ENCODE measurements at regions not wholly inside any gene's neighbourhood (a gene's known extent, or its start where the extent isn't known, plus 50 kb on each side); places are given as distances from the start of the nearest gene placed in this dataset.

GRCh38 chr1:70842562-70842961, 205.1 kb downstream of the PTGER3 start (continued):
- TF ChIP-seq, protein P1, sequence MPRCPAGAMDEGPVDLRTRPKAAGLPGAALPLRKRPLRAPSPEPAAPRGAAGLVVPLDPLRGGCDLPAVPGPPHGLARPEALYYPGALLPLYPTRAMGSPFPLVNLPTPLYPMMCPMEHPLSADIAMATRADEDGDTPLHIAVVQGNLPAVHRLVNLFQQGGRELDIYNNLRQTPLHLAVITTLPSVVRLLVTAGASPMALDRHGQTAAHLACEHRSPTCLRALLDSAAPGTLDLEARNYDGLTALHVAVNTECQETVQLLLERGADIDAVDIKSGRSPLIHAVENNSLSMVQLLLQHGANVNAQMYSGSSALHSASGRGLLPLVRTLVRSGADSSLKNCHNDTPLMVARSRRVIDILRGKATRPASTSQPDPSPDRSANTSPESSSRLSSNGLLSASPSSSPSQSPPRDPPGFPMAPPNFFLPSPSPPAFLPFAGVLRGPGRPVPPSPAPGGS (IDR thresholded peaks at IDR 0.05; ENCODE audit: borderline replicate concordance, insufficient read depth, low read depth, low read length, poor library complexity, severe bottlenecking), result no peak
- TF ChIP-seq ZNF24 (IDR thresholded peaks at IDR 0.05), result no peak
- no peak for TF ChIP-seq POLR2AphosphoS5 (IDR thresholded peaks at IDR 0.05; ENCODE audit: low read length)
- no peak for TF ChIP-seq KDM1A (IDR thresholded peaks at IDR 0.05; ENCODE audit: borderline replicate concordance)
- no peak for TF ChIP-seq YBX1 (IDR thresholded peaks at IDR 0.05)
- TF ChIP-seq CEBPB (IDR thresholded peaks at IDR 0.05; ENCODE audit: borderline replicate concordance in 1 of 2, low read depth in 2 of 2, low read length in 2 of 2), result no peak
- no peak for TF ChIP-seq ZBTB11 (CRISPR knock-in tag; IDR thresholded peaks at IDR 0.05)

- intact Hi-C loops (cut with micrococcal nuclease; ENCODE audit: unreplicated experiment) (no loop called here), in situ Hi-C loops (cut with MboI) (no loop called here)
- CTCF ChIA-PET, result no interaction called here
- no peaks in the 10 kb centered on the region for H3K9me3 ChIP-seq (replicated peaks; ENCODE audit: control insufficient read depth, insufficient read depth, low read length)
- BruUV-seq (replicated peaks), result no TSS peak
- H3K36me3 ChIP-seq (ENCODE audit: control insufficient read depth in 2 of 2, insufficient read depth in 2 of 2, low read length in 1 of 2), result no peaks in the 10 kb centered on the region
- no peaks in the 10 kb centered on the region for H4K20me1 ChIP-seq (ENCODE audit: control insufficient read depth, insufficient read depth)
- H3K9ac ChIP-seq (ENCODE audit: control insufficient read depth, insufficient read depth, low read length), result no peak overlapping the region
- H3K27me3 ChIP-seq (replicated peaks in 1 of 2; ENCODE audit: control insufficient read depth in 2 of 2, insufficient read depth in 2 of 2, low read length in 1 of 2), result no peaks in the 10 kb centered on the region
- SMC1A ChIA-PET (ENCODE audit: uncharacterized antibody, unreplicated experiment), result no interaction called here
- DNase-seq (ENCODE audit: low read depth, low spot score) (no peak), FAIRE-seq (no peak), ATAC-seq (no peak)
- no peak overlapping the region for H3K4me3 ChIP-seq
- RAD21 ChIA-PET (ENCODE audit: unreplicated experiment), result no interaction called here
- no peak overlapping the region for H2AFZ ChIP-seq (ENCODE audit: control insufficient read depth, low read depth, low read length)
- H3K27ac ChIP-seq (ENCODE audit: control insufficient read depth, insufficient read depth), result no peak overlapping the region
- WGBS (ENCODE audit: insufficient coverage, insufficient replicate concordance, low lambda C conversion rate, missing lambda C conversion rate), result 0% methylated on average over 1 of the region's 1 CpG
- POLR2A ChIA-PET, result no interaction called here
- no peaks in the 10 kb centered on the region for H3K79me2 ChIP-seq (ENCODE audit: control insufficient read depth, insufficient read depth, low read length)
- no peak overlapping the region for H3K4me2 ChIP-seq (ENCODE audit: control insufficient read depth, insufficient read depth)
- H3K4me1 ChIP-seq (ENCODE audit: control insufficient read depth, insufficient read depth, low read length), result no peaks in the 10 kb centered on the region
- TF ChIP-seq, protein P2, sequence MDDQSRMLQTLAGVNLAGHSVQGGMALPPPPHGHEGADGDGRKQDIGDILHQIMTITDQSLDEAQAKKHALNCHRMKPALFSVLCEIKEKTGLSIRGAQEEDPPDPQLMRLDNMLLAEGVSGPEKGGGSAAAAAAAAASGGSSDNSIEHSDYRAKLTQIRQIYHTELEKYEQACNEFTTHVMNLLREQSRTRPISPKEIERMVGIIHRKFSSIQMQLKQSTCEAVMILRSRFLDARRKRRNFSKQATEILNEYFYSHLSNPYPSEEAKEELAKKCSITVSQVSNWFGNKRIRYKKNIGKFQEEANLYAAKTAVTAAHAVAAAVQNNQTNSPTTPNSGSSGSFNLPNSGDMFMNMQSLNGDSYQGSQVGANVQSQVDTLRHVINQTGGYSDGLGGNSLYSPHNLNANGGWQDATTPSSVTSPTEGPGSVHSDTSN (IDR thresholded peaks at IDR 0.05; ENCODE audit: insufficient replicate concordance, low read depth, low read length), result no peak
- no peak for TF ChIP-seq CREM (IDR thresholded peaks at IDR 0.05; ENCODE audit: low read depth)
- TF ChIP-seq CEBPZ (IDR thresholded peaks at IDR 0.05; ENCODE audit: low read depth, low read length), result no peak
- TF ChIP-seq ZBED1 (IDR thresholded peaks at IDR 0.05; ENCODE audit: borderline replicate concordance), result no peak
- no peak for TF ChIP-seq SMAD5 (IDR thresholded peaks at IDR 0.05; ENCODE audit: low read depth)
- TF ChIP-seq, protein P3, sequence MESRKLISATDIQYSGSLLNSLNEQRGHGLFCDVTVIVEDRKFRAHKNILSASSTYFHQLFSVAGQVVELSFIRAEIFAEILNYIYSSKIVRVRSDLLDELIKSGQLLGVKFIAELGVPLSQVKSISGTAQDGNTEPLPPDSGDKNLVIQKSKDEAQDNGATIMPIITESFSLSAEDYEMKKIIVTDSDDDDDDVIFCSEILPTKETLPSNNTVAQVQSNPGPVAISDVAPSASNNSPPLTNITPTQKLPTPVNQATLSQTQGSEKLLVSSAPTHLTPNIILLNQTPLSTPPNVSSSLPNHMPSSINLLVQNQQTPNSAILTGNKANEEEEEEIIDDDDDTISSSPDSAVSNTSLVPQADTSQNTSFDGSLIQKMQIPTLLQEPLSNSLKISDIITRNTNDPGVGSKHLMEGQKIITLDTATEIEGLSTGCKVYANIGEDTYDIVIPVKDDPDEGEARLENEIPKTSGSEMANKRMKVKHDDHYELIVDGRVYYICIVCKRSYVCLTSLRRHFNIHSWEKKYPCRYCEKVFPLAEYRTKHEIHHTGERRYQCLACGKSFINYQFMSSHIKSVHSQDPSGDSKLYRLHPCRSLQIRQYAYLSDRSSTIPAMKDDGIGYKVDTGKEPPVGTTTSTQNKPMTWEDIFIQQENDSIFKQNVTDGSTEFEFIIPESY (IDR thresholded peaks at IDR 0.05), result no peak
These were observed 204.2 kb downstream of the PTGER3 start for GRCh38 chr1:70843452-70843851.

Measured in GM12878 (cell line).